22Rv1 (cell line): ENCODE measurements at regions not wholly inside any gene's neighbourhood (a gene's known extent, or its start where the extent isn't known, plus 50 kb on each side); places are given as distances from the start of the nearest gene placed in this dataset.

ENCODE experiments used
- CTCF ChIP-seq: fragments of 450-650 bp; IDR thresholded peaks from 2 replicates; pipeline ENCODE4 v1.5.1; 2017; ENCODE audit warnings: mild to moderate bottlenecking
- ZFX ChIP-seq: fragments of 450-650 bp; IDR thresholded peaks from 2 replicates; pipeline ENCODE4 v1.6.1; 2017; ENCODE audit warnings: antibody characterized with exemption, borderline replicate concordance

GRCh38 chr11:131109790-131110189 is 193.5 kb upstream of the SNX19 start:
- TF ChIP-seq CTCF, result no peak
- TF ChIP-seq ZFX, result no peak
